ENCODE measurements at regions not wholly inside any gene's neighbourhood (a gene's known extent, or its start where the extent isn't known, plus 50 kb on each side); places are given as distances from the start of the nearest gene placed in this dataset.

GRCh38 chr4:167578906-167579305 lies 344.6 kb upstream of the SPOCK3 start:
- Histone ChIP-seq H3K79me2 (ENCODE audit: control insufficient read depth in 1 of 2, insufficient read depth in 2 of 2, low read length in 2 of 2) (no peaks in the 10 kb centered on the region), H4K8ac (ENCODE audit: extremely low read depth, insufficient read depth, low read length) (no peak overlapping the region), H3K27me3 (replicated peaks in 1 of 4; ENCODE audit: control insufficient read depth in 3 of 4, extremely low read depth in 1 of 4, insufficient read depth in 3 of 4, low read length in 3 of 4) (no peaks in the 10 kb centered on the region), H4K91ac (replicated peaks; ENCODE audit: insufficient read length, low read length) (no peak overlapping the region), H2BK120ac (replicated peaks; ENCODE audit: low read depth, low read length) (no peak overlapping the region), H3K4ac (replicated peaks; ENCODE audit: insufficient read length, low read depth, low read length) (no peak overlapping the region), H2AFZ (ENCODE audit: low read length) (no peak overlapping the region), H2AK5ac (ENCODE audit: low read depth, low read length) (no peak overlapping the region), H3K4me2 (ENCODE audit: insufficient read depth in 1 of 2, low read depth in 2 of 2, low read length in 2 of 2) (no peak overlapping the region), H3K79me1 (ENCODE audit: low read depth, low read length) (no peaks in the 10 kb centered on the region), H3K9ac (replicated peaks in 1 of 4; ENCODE audit: extremely low read depth in 1 of 4, low read depth in 3 of 4, low read length in 3 of 4) (no peak overlapping the region), H3K18ac (ENCODE audit: extremely low read depth, low read length) (no peak overlapping the region), H2BK15ac (ENCODE audit: low read length) (no peak overlapping the region), H2BK12ac (ENCODE audit: low read depth, low read length) (no peak overlapping the region), H2BK20ac (ENCODE audit: low read length) (no peak overlapping the region), H2BK5ac (ENCODE audit: low read depth, low read length) (no peak overlapping the region), H4K20me1 (replicated peaks in 1 of 2; ENCODE audit: control insufficient read depth in 1 of 2, insufficient read depth in 2 of 2, low read length in 2 of 2) (no peaks in the 10 kb centered on the region), H3K27ac (ENCODE audit: low read depth, low read length) (no peak overlapping the region), H3K14ac (ENCODE audit: insufficient read length) (no peak overlapping the region), H3K9me3 (ENCODE audit: insufficient read depth in 2 of 2, low read depth in 1 of 2, low read length in 1 of 2) (peaks cover 21 to 33% of the 10 kb centered on the region in 2 experiments), H3K56ac (replicated peaks; ENCODE audit: insufficient read length, low read depth, low read length) (no peak overlapping the region), H3K4me3 (ENCODE audit: extremely low read depth in 1 of 4, insufficient read depth in 2 of 4, low read depth in 3 of 4, low read length in 4 of 4) (no peak overlapping the region), H3K36me3 (ENCODE audit: control insufficient read depth in 2 of 4, insufficient read depth in 4 of 4, low read length in 3 of 4) (no peaks in the 10 kb centered on the region; a peak in 2 of 8 replicates), H4K5ac (ENCODE audit: insufficient read length, low read depth, low read length) (no peak overlapping the region), H3K4me1 (replicated peaks in 1 of 4; ENCODE audit: control insufficient read depth in 3 of 4, insufficient read depth in 4 of 4, low read length in 3 of 4) (no peaks in the 10 kb centered on the region), H3K23me2 (ENCODE audit: low read depth, low read length) (no peaks in the 10 kb centered on the region), H3K23ac (ENCODE audit: insufficient read length) (no peak overlapping the region)
- FAIRE-seq (no peak), DNase-seq (ENCODE audit: low read depth in 1 of 2, low spot score in 2 of 2) (no peak)
- CTCF ChIA-PET (ENCODE audit: partially characterized antibody) = no interaction called here
- WGBS, 2 experiments (ENCODE audit: extremely low coverage in 1 of 2, insufficient coverage in 1 of 2, insufficient read length in 1 of 2, insufficient replicate concordance in 2 of 2, low coverage in 1 of 2, low lambda C conversion rate in 2 of 2, missing lambda C conversion rate in 1 of 2) = 43% methylated on average over 2 of the region's 2 CpGs; no CpG with 5 or more reads in 1 of the 2 experiments
- POLR2A ChIA-PET (ENCODE audit: partially characterized antibody) = no interaction called here
- TF ChIP-seq SRF (IDR thresholded peaks at IDR 0.05; ENCODE audit: low read depth, low read length) = no peak
- TF ChIP-seq NANOG (IDR thresholded peaks at IDR 0.05; ENCODE audit: insufficient read depth, low read depth, low read length, poor library complexity, severe bottlenecking) = no peak
- TF ChIP-seq SAP30 (IDR thresholded peaks at IDR 0.05; ENCODE audit: insufficient read depth, insufficient replicate concordance, low read length) = no peak
- no peak for TF ChIP-seq POLR2AphosphoS5 (IDR thresholded peaks at IDR 0.05; ENCODE audit: low read depth, low read length)
- TF ChIP-seq EGR1 (IDR thresholded peaks at IDR 0.05; ENCODE audit: borderline replicate concordance, low read depth, low read length) = no peak
- no peak for TF ChIP-seq TBP (IDR thresholded peaks at IDR 0.05; ENCODE audit: low read depth, low read length)
- no peak for TF ChIP-seq CBX8 (IDR thresholded peaks at IDR 0.05; ENCODE audit: borderline replicate concordance, low read depth, low read length)
- TF ChIP-seq POLR2A (IDR thresholded peaks at IDR 0.05; ENCODE audit: control extremely low read depth in 1 of 2, low read depth in 2 of 2, low read length in 2 of 2) = no peak
- no peak for TF ChIP-seq CTCF (IDR thresholded peaks at IDR 0.05; ENCODE audit: control extremely low read depth in 1 of 3, insufficient read depth in 1 of 3, low read depth in 1 of 3, low read length in 3 of 3)
- no peak for TF ChIP-seq SIRT6 (IDR thresholded peaks at IDR 0.05; ENCODE audit: low read length)
- no peak for TF ChIP-seq HDAC6 (IDR thresholded peaks at IDR 0.05; ENCODE audit: low read depth, low read length)
- no peak for TF ChIP-seq TAF7 (optimal IDR thresholded peaks at IDR 0.05; ENCODE audit: borderline replicate concordance, low read depth, low read length)
- no peak for TF ChIP-seq RAD21 (IDR thresholded peaks at IDR 0.05 in 1 of 2, conservative IDR thresholded peaks at IDR 0.05 in 1 of 2; ENCODE audit: low read depth in 2 of 2, low read length in 2 of 2)
